Endothelial cell of umbilical vein (primary cell): ENCODE measurements at regions not wholly inside any gene's neighbourhood (a gene's known extent, or its start where the extent isn't known, plus 50 kb on each side); places are given as distances from the start of the nearest gene placed in this dataset.

ENCODE experiments used
- BruUV-seq: library from RNA; stranded (reverse); fragments of 400-500 nt; replicated peaks from 2 replicates; lab custom pipeline; 2021; lab: Mats Ljungman, UMichigan
- CTCF ChIA-PET: fragments of 300-600, 350-600 bp; sonication (Branson Sonifier 250); formaldehyde crosslinking; loops from one replicate; lab custom pipeline; 2021; ENCODE audit warnings: antibody characterized with exemption, inconsistent platforms; lab: Charles Lee
- POLR2A ChIA-PET: fragments of 300-600, 350-600 bp; sonication (Branson Sonifier 250); formaldehyde crosslinking; loops from one replicate; lab custom pipeline; 2021; ENCODE audit warnings: antibody characterized with exemption, inconsistent platforms; lab: Charles Lee
- DNase-seq: peaks from one replicate; pipeline ENCODE4 v3.0.0-alpha.2; 2011; ENCODE audit warnings: low read depth, low spot score
- FAIRE-seq: peaks from 2 replicates; lab custom pipeline; 2011; peaks lifted over from hg19 to GRCh38; lab: Jason Lieb, UNC
- H2AFZ ChIP-seq: 2 replicates; pipeline ENCODE4 v1.6.0; 2012; ENCODE audit warnings: low read depth, low read length, control low read depth, inconsistent platforms
- H3K27ac ChIP-seq: 2 replicates; pipeline ENCODE4 v1.5.1; 2011; ENCODE audit warnings: low read depth, mild to moderate bottlenecking, control low read depth, low read length, moderate library complexity; ENCODE audit not compliant: insufficient read depth
- H3K27me3 ChIP-seq, 2 experiments: 2 replicates each; pipeline versions ENCODE4 v1.6.0 to v1.6.1; 2011; ENCODE audit warnings: low read length in 2 of 2, mixed read lengths in 1 of 2; ENCODE audit not compliant: control insufficient read depth in 2 of 2, insufficient read depth in 2 of 2
- H3K36me3 ChIP-seq, 2 experiments: 2 replicates in 1 of 2; 3 replicates in 1 of 2; pipeline ENCODE4 v1.5.1; 2011; ENCODE audit warnings: low read length in 2 of 2, mild to moderate bottlenecking in 1 of 2, moderate library complexity in 1 of 2; ENCODE audit not compliant: control insufficient read depth in 2 of 2, insufficient read depth in 2 of 2; ENCODE audit errors: extremely low read depth in 1 of 2
- H3K4me1 ChIP-seq: 3 replicates; pipeline ENCODE4 v1.5.1; 2011; ENCODE audit warnings: mild to moderate bottlenecking, low read length; ENCODE audit not compliant: control insufficient read depth, insufficient read depth; ENCODE audit errors: extremely low read depth
- H3K4me2 ChIP-seq: 2 replicates; pipeline ENCODE4 v1.6.1; 2011; ENCODE audit warnings: low read length, control low read depth, mixed read lengths; ENCODE audit not compliant: insufficient read depth
- H3K4me3 ChIP-seq, 3 experiments: fragments of 200-600 bp in 1 of 3; sonication (generic), shearing (Covaris generic) in 1 of 3; replicated peaks in 1 of 3; 2 replicates each; pipeline ENCODE4 v1.5.1; 2011 to 2016; ENCODE audit warnings: control low read depth in 3 of 3, low read length in 3 of 3, mild to moderate bottlenecking in 2 of 3, inconsistent platforms in 1 of 3, low read depth in 1 of 3, moderate library complexity in 1 of 3; ENCODE audit not compliant: insufficient read depth in 1 of 3
- H3K79me2 ChIP-seq: 2 replicates; pipeline ENCODE4 v1.6.0; 2012; ENCODE audit warnings: low read length, inconsistent platforms; ENCODE audit not compliant: control insufficient read depth, insufficient read depth
- H3K9ac ChIP-seq: replicated peaks from 2 replicates; pipeline ENCODE3; 2011; ENCODE audit warnings: low read length, control low read depth; ENCODE audit not compliant: insufficient read depth; ENCODE audit errors: extremely low read depth
- H3K9me1 ChIP-seq: replicated peaks from 3 replicates; pipeline ENCODE4 v1.6.0; 2011; ENCODE audit warnings: mild to moderate bottlenecking, low read length; ENCODE audit not compliant: control insufficient read depth, insufficient read depth; ENCODE audit errors: extremely low read depth
- H3K9me3 ChIP-seq: replicated peaks from 2 replicates; pipeline ENCODE4 v1.5.1; 2012; ENCODE audit warnings: low read length, inconsistent platforms; ENCODE audit not compliant: control insufficient read depth, insufficient read depth
- H4K20me1 ChIP-seq: replicated peaks from 2 replicates; pipeline ENCODE3; 2011; ENCODE audit warnings: mild to moderate bottlenecking, low read length; ENCODE audit not compliant: control insufficient read depth, insufficient read depth; ENCODE audit errors: extremely low read depth
- EZH2 ChIP-seq: IDR thresholded peaks from 2 replicates; pipeline ENCODE4 v1.6.1; 2012; ENCODE audit warnings: borderline replicate concordance, low read depth, mild to moderate bottlenecking, moderate library complexity, low read length, inconsistent platforms; ENCODE audit not compliant: severe bottlenecking
- FOS ChIP-seq: IDR thresholded peaks from 2 replicates; pipeline ENCODE4 v1.6.1; 2011; ENCODE audit warnings: mild to moderate bottlenecking, low read length, moderate library complexity, borderline replicate concordance; ENCODE audit not compliant: insufficient read depth
- GATA2 ChIP-seq: IDR thresholded peaks from 2 replicates; pipeline ENCODE4 v1.7.0; 2011; ENCODE audit warnings: low read depth, mild to moderate bottlenecking, moderate library complexity, mixed read lengths, low read length; ENCODE audit not compliant: insufficient read length, insufficient read depth
- JUN ChIP-seq: IDR thresholded peaks from 2 replicates; pipeline ENCODE4 v1.6.1; 2011; ENCODE audit warnings: borderline replicate concordance, low read depth; ENCODE audit not compliant: insufficient read length, insufficient read depth
- MYC ChIP-seq: IDR thresholded peaks from one replicate; pipeline ENCODE4 v1.6.1; 2011; ENCODE audit warnings: mild to moderate bottlenecking, low read depth, low read length
- POLR2A ChIP-seq: IDR thresholded peaks from 2 replicates; pipeline ENCODE4 v1.6.1; 2012; ENCODE audit warnings: low read depth, mild to moderate bottlenecking, control low read depth, low read length
- POLR2AphosphoS5 ChIP-seq: IDR thresholded peaks from 2 replicates; pipeline ENCODE4 v1.6.1; 2012; ENCODE audit warnings: low read depth, mild to moderate bottlenecking, control low read depth, low read length, moderate library complexity; ENCODE audit not compliant: insufficient read depth
- dilution Hi-C: fragments of 300-500 bp; cut with MboI; formaldehyde crosslinking; loops from one replicate; pipeline ENCODE4 v1.15.0; 2019; ENCODE audit warnings: low sequenced_read_pairs; ENCODE audit not compliant: extremely low pct_ligation_motif_present
- intact Hi-C: fragments of 100-400 bp; cut with micrococcal nuclease; formaldehyde crosslinking; loops from one replicate; pipeline ENCODE4 v1.10.0; 2022
- TF ChIP-seq, protein P1 (sequence below), 2 donors: IDR thresholded peaks; 1 replicate in 1 of 2; 2 replicates in 1 of 2; pipeline ENCODE4 v1.5.1; 2011; ENCODE audit warnings: low read length in 2 of 2, mild to moderate bottlenecking in 2 of 2, moderate library complexity in 2 of 2, control low read depth in 1 of 2, inconsistent platforms in 1 of 2, low read depth in 1 of 2; ENCODE audit not compliant: insufficient read depth in 1 of 2; ENCODE audit errors: extremely low read depth in 1 of 2
- TF ChIP-seq, protein P2 (sequence below): IDR thresholded peaks from 2 replicates; pipeline ENCODE4 v1.6.1; 2011; ENCODE audit not compliant: insufficient read depth, insufficient read length

DNA sequence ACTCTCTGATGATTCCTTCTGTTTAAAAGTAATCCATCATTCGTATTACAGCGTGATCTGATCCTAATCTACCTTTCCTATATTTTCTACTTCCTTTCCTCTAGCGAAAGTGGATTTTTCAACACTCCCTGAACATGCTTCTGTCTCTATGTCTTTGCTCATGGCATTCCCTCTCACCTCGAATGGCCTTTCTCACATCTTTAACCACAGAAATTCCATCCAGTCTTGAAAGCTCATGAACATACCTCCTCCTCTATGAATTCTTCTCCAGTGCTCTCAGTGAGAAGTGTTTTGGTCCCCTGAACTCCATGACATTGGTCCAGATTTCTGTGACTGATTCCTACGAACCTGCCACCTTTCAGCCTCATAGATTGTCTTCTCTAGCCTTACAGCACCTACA, 323.2 kb downstream of the RAD51AP2 start:
- no peak overlapping the region for H3K4me2 ChIP-seq
- H3K4me1 ChIP-seq: no peaks in the 10 kb centered on the region
- H3K27ac ChIP-seq: no peak overlapping the region
- dilution Hi-C loops (no loop called here), intact Hi-C loops (no loop called here)
- H3K79me2 ChIP-seq: no peaks in the 10 kb centered on the region
- H3K9me3 ChIP-seq: no peaks in the 10 kb centered on the region
- no peak overlapping the region for H2AFZ ChIP-seq
- BruUV-seq: no TSS peak
- no peak overlapping the region for H3K9ac ChIP-seq
- no peak overlapping the region for H3K4me3 ChIP-seq
- H3K9me1 ChIP-seq: no peaks in the 10 kb centered on the region
- H3K36me3 ChIP-seq: no peaks in the 10 kb centered on the region
- DNase-seq: no peak
- no peaks in the 10 kb centered on the region for H3K27me3 ChIP-seq
- CTCF ChIA-PET: no interaction called here
- H4K20me1 ChIP-seq: no peaks in the 10 kb centered on the region
- POLR2A ChIA-PET: no interaction called here
- TF ChIP-seq POLR2AphosphoS5: no peak
- TF ChIP-seq JUN: no peak
- TF ChIP-seq, protein P1, sequence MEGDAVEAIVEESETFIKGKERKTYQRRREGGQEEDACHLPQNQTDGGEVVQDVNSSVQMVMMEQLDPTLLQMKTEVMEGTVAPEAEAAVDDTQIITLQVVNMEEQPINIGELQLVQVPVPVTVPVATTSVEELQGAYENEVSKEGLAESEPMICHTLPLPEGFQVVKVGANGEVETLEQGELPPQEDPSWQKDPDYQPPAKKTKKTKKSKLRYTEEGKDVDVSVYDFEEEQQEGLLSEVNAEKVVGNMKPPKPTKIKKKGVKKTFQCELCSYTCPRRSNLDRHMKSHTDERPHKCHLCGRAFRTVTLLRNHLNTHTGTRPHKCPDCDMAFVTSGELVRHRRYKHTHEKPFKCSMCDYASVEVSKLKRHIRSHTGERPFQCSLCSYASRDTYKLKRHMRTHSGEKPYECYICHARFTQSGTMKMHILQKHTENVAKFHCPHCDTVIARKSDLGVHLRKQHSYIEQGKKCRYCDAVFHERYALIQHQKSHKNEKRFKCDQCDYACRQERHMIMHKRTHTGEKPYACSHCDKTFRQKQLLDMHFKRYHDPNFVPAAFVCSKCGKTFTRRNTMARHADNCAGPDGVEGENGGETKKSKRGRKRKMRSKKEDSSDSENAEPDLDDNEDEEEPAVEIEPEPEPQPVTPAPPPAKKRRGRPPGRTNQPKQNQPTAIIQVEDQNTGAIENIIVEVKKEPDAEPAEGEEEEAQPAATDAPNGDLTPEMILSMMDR (IDR thresholded peaks at IDR 0.05; ENCODE audit: extremely low read depth in 1 of 2, insufficient read depth in 1 of 2, low read depth in 1 of 2, low read length in 2 of 2): no peak
- TF ChIP-seq, protein P2, sequence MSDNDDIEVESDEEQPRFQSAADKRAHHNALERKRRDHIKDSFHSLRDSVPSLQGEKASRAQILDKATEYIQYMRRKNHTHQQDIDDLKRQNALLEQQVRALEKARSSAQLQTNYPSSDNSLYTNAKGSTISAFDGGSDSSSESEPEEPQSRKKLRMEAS: no peak
- no peak for TF ChIP-seq POLR2A
- TF ChIP-seq FOS: no peak
- TF ChIP-seq MYC: no peak
- TF ChIP-seq GATA2: no peak
- no peak for TF ChIP-seq EZH2
- FAIRE-seq: no peak
